ENCODE measurements at regions not wholly inside any gene's neighbourhood (a gene's known extent, or its start where the extent isn't known, plus 50 kb on each side); places are given as distances from the start of the nearest gene placed in this dataset.

- H3K36me3 ChIP-seq (ENCODE audit: insufficient read depth): no peaks in the 10 kb centered on the region
- ATAC-seq: no peak
- no peak overlapping the region for H3K4me3 ChIP-seq
- no peak for TF ChIP-seq NANOG (IDR thresholded peaks at IDR 0.05; ENCODE audit: borderline replicate concordance)
- TF ChIP-seq EZH2phosphoT487 (IDR thresholded peaks at IDR 0.05; ENCODE audit: unreplicated experiment): no peak
- no peak overlapping the region for H2AFZ ChIP-seq
- no peak for DNase-seq (ENCODE audit: low spot score)
- no peaks in the 10 kb centered on the region for H3K9me2 ChIP-seq (ENCODE audit: insufficient read depth)
- no peak overlapping the region for H3K4me2 ChIP-seq
- H3K4me3 Mint-ChIP-seq: no peak overlapping the region
- peaks cover 3% of the 10 kb centered on the region for H3K27me3 Mint-ChIP-seq (ENCODE audit: insufficient read depth, low read depth, poor library complexity)
- H3K27me3 ChIP-seq (ENCODE audit: insufficient read depth): no peaks in the 10 kb centered on the region
- H3K27ac Mint-ChIP-seq: no peak overlapping the region
- H3K79me2 ChIP-seq (replicated peaks; ENCODE audit: insufficient read depth): no peaks in the 10 kb centered on the region
- H3K4me1 ChIP-seq (ENCODE audit: insufficient read depth): no peaks in the 10 kb centered on the region
- H3K36me3 Mint-ChIP-seq (ENCODE audit: low read depth): no peaks in the 10 kb centered on the region
- no peaks in the 10 kb centered on the region for H4K20me1 ChIP-seq (replicated peaks; ENCODE audit: insufficient read depth)
- no peaks in the 10 kb centered on the region for H3F3A ChIP-seq (replicated peaks; ENCODE audit: low read depth)
- H3K27ac ChIP-seq (ENCODE audit: low read depth): no peak overlapping the region
- no peaks in the 10 kb centered on the region for H3K4me1 Mint-ChIP-seq
- H3K9me3 Mint-ChIP-seq: no peaks in the 10 kb centered on the region; the same call in 2 of the 3 replicates
Measured at GRCh38 chr1:103362348-103363007, 163.0 kb upstream of the RNPC3 start.

DNA sequence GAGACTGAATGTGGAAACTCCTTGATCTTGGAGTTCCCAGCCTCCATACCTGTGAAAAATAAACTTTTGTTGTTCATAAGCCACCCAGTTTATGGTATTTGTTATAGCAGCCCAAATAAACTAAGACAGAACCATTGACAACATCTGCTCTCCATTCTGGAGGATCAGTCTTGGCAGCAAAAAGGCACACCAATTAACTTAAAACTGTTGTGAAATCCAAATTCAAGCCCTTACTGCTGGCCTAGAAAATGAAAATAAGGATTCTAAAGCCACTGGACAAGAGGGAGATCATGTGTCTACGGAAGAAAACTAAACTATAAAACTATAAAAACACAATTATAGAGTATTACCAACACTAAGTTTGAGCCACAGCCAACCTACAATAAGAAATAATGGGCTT is 172.1 kb upstream of the RNPC3 start:
- no peak overlapping the region for H3K4me3 Mint-ChIP-seq
- H3K4me2 ChIP-seq: no peak overlapping the region
- TF ChIP-seq CREB1 (CRISPR knock-in tag; IDR thresholded peaks at IDR 0.05; ENCODE audit: low read depth): no peak
- TF ChIP-seq NANOG (IDR thresholded peaks at IDR 0.05; ENCODE audit: borderline replicate concordance): no peak
- no peak for TF ChIP-seq ETS1 (IDR thresholded peaks at IDR 0.05)
- TF ChIP-seq JUNB (IDR thresholded peaks at IDR 0.05; ENCODE audit: unreplicated experiment): no peak
- no peak for TF ChIP-seq ZNF114 (CRISPR knock-in tag; IDR thresholded peaks at IDR 0.05)
- TF ChIP-seq, protein P1, sequence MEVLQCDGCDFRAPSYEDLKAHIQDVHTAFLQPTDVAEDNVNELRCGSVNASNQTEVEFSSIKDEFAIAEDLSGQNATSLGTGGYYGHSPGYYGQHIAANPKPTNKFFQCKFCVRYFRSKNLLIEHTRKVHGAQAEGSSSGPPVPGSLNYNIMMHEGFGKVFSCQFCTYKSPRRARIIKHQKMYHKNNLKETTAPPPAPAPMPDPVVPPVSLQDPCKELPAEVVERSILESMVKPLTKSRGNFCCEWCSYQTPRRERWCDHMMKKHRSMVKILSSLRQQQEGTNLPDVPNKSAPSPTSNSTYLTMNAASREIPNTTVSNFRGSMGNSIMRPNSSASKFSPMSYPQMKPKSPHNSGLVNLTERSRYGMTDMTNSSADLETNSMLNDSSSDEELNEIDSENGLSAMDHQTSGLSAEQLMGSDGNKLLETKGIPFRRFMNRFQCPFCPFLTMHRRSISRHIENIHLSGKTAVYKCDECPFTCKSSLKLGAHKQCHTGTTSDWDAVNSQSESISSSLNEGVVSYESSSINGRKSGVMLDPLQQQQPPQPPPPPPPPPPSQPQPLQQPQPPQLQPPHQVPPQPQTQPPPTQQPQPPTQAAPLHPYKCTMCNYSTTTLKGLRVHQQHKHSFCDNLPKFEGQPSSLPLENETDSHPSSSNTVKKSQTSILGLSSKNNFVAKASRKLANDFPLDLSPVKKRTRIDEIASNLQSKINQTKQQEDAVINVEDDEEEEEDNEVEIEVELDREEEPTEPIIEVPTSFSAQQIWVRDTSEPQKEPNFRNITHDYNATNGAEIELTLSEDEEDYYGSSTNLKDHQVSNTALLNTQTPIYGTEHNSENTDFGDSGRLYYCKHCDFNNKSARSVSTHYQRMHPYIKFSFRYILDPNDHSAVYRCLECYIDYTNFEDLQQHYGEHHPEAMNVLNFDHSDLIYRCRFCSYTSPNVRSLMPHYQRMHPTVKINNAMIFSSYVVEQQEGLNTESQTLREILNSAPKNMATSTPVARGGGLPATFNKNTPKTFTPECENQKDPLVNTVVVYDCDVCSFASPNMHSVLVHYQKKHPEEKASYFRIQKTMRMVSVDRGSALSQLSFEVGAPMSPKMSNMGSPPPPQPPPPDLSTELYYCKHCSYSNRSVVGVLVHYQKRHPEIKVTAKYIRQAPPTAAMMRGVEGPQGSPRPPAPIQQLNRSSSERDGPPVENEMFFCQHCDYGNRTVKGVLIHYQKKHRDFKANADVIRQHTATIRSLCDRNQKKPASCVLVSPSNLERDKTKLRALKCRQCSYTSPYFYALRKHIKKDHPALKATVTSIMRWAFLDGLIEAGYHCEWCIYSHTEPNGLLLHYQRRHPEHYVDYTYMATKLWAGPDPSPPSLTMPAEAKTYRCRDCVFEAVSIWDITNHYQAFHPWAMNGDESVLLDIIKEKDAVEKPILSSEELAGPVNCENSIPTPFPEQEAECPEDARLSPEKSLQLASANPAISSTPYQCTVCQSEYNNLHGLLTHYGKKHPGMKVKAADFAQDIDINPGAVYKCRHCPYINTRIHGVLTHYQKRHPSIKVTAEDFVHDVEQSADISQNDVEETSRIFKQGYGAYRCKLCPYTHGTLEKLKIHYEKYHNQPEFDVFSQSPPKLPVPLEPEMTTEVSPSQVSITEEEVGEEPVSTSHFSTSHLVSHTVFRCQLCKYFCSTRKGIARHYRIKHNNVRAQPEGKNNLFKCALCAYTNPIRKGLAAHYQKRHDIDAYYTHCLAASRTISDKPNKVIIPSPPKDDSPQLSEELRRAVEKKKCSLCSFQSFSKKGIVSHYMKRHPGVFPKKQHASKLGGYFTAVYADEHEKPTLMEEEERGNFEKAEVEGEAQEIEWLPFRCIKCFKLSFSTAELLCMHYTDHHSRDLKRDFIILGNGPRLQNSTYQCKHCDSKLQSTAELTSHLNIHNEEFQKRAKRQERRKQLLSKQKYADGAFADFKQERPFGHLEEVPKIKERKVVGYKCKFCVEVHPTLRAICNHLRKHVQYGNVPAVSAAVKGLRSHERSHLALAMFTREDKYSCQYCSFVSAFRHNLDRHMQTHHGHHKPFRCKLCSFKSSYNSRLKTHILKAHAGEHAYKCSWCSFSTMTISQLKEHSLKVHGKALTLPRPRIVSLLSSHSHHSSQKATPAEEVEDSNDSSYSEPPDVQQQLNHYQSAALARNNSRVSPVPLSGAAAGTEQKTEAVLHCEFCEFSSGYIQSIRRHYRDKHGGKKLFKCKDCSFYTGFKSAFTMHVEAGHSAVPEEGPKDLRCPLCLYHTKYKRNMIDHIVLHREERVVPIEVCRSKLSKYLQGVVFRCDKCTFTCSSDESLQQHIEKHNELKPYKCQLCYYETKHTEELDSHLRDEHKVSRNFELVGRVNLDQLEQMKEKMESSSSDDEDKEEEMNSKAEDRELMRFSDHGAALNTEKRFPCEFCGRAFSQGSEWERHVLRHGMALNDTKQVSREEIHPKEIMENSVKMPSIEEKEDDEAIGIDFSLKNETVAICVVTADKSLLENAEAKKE (CRISPR knock-in tag; IDR thresholded peaks at IDR 0.05): no peak
- TF ChIP-seq STAT1 (IDR thresholded peaks at IDR 0.05; ENCODE audit: unreplicated experiment): no peak
- no peak for TF ChIP-seq REST (IDR thresholded peaks at IDR 0.05; ENCODE audit: unreplicated experiment)
- no peak for TF ChIP-seq EZH2 (IDR thresholded peaks at IDR 0.05; ENCODE audit: low read depth, unreplicated experiment)
- no peak for TF ChIP-seq EZH2phosphoT487 (IDR thresholded peaks at IDR 0.05; ENCODE audit: unreplicated experiment)
- TF ChIP-seq ZNF331 (CRISPR knock-in tag; IDR thresholded peaks at IDR 0.05; ENCODE audit: low read depth): no peak

More for the DNA sequence above, 172.1 kb upstream of the RNPC3 start:
- no peaks in the 10 kb centered on the region; the same call in 2 of the 3 replicates for H3K9me3 Mint-ChIP-seq
- no peaks in the 10 kb centered on the region for H3K36me3 Mint-ChIP-seq (ENCODE audit: low read depth)
- Histone ChIP-seq H3K79me2 (replicated peaks; ENCODE audit: insufficient read depth) (no peaks in the 10 kb centered on the region), H3K4me1 (ENCODE audit: insufficient read depth) (no peaks in the 10 kb centered on the region), H3K9me2 (ENCODE audit: insufficient read depth) (no peaks in the 10 kb centered on the region), H3F3A (replicated peaks; ENCODE audit: low read depth) (no peaks in the 10 kb centered on the region), H3K4me3 (no peak overlapping the region), H3K27me3 (ENCODE audit: insufficient read depth) (no peaks in the 10 kb centered on the region), H2AFZ (peak overlapping the region; percentile 34; the same call in 1 of the 2 replicates), H4K20me1 (replicated peaks; ENCODE audit: insufficient read depth) (no peaks in the 10 kb centered on the region), H3K27ac (ENCODE audit: low read depth) (no peak overlapping the region), H3K36me3 (ENCODE audit: insufficient read depth) (no peaks in the 10 kb centered on the region)
- DNase-seq (ENCODE audit: low spot score) (no peak), ATAC-seq (no peak)
- no peaks in the 10 kb centered on the region for H3K4me1 Mint-ChIP-seq
- no peak overlapping the region for H3K27ac Mint-ChIP-seq
- H3K27me3 Mint-ChIP-seq (ENCODE audit: insufficient read depth, low read depth, poor library complexity): no peaks in the 10 kb centered on the region
